ENCODE measurements at regions not wholly inside any gene's neighbourhood (a gene's known extent, or its start where the extent isn't known, plus 50 kb on each side); places are given as distances from the start of the nearest gene placed in this dataset.

GRCh38 chr6:43913375-43914271, 143.6 kb downstream of the VEGFA start:
- H3K4me3 ChIP-seq: no peak overlapping the region

GRCh38 chr6:43912598-43913371, 142.8 kb downstream of the VEGFA start:
- Histone ChIP-seq H3K36me3 (no peaks in the 10 kb centered on the region), H3K27me3 (0 out of 2 replicates have a peak, but pooled peaks cover 6% of the 10 kb centered on the region), H3K4me1 (peaks cover 13% of the 10 kb centered on the region), H3K9me3 (replicated peaks) (no peaks in the 10 kb centered on the region), H3K27ac (no peak overlapping the region), H3K4me3 (no peak overlapping the region)
- no peak for DNase-seq

More at GRCh38 chr6:43913375-43914271, 143.6 kb downstream of the VEGFA start:
- H3K9me3 ChIP-seq (replicated peaks): no peaks in the 10 kb centered on the region
- no peak overlapping the region for H3K27ac ChIP-seq
- no peaks in the 10 kb centered on the region for H3K36me3 ChIP-seq
- H3K27me3 ChIP-seq: 0 out of 2 replicates have a peak, but pooled peaks cover 7% of the 10 kb centered on the region
- no peak for DNase-seq
- H3K4me1 ChIP-seq: peaks cover 15% of the 10 kb centered on the region

DNA sequence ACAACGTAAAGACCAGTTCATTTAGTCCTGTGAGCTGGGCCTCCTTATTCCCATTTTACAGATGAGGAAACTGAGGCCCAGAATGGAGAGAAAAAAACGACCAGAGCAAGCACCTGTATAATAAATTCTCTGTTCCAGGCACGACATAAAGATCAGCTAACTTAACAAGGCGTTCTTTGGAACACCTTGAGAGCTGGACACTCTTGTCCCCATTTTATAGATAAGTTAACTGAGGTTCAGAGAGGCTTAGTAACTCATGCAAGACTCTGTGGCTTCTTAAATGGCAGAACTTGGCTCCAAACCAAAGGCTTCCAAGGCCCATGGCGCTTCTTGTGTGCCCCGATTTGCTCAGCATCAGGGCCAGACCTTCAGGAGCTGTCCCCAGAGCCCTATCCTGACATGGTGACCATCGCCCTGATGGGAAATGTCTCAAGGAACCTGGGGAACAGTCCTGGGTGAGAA, 142.1 kb downstream of the VEGFA start:
- Histone ChIP-seq H3K4me1 (peaks cover 6% of the 10 kb centered on the region), H3K9me3 (replicated peaks) (no peaks in the 10 kb centered on the region), H3K27me3 (no peaks in the 10 kb centered on the region), H3K36me3 (no peaks in the 10 kb centered on the region), H3K4me3 (no peak overlapping the region), H3K27ac (no peak overlapping the region)
- no peak for DNase-seq

DNA sequence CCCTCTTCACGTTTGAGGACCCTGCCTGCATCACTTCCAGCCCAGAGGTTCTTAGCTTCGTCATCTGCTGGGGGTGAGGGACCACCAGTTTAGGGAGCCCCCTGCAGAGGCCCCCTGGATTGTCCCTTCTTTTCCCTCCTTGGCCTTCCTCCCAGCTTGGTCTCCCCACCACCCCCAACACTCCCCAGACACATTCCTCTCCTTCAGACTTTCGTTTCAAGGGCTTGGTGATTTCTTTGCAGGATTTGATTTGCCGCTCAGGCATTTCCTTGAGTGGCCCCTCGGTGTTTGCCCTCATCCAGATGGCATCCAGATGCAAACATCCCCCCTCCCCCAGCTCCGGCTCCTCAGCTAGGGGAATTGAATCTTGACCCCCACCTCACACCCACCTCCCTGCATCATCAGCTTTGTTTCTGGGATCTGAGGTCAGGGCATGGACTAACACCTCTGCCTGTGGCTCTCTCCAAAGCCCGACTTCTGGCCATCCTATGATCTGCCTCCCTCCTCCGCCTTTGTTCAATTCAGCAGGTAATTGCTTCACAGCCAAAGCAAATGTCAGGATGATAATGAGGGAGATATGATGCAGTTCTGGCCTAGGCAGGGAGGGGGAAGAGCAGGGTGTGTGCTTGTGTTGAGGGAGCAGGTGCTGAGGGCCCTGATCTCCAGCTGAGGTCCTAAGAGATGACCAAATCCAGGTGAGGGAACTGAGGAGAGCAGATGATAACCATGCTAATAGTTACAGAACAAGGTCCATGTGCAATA, 141.5 kb downstream of the VEGFA start:
- H3K27me3 ChIP-seq: no peaks in the 10 kb centered on the region
- H3K9me3 ChIP-seq (replicated peaks): no peaks in the 10 kb centered on the region
- H3K4me1 ChIP-seq: peaks cover under 1% of the 10 kb centered on the region; the same call in 1 of the 2 replicates
- H3K27ac ChIP-seq: no peak overlapping the region
- no peaks in the 10 kb centered on the region for H3K36me3 ChIP-seq
- no peak for DNase-seq
- H3K4me3 ChIP-seq: no peak overlapping the region

GRCh38 chr6:43910638-43911353, 140.8 kb downstream of the VEGFA start:
- no peak overlapping the region for H3K27ac ChIP-seq
- H3K4me1 ChIP-seq: no peaks in the 10 kb centered on the region
- H3K36me3 ChIP-seq: no peaks in the 10 kb centered on the region
- no peaks in the 10 kb centered on the region for H3K9me3 ChIP-seq (replicated peaks)
- H3K27me3 ChIP-seq: no peaks in the 10 kb centered on the region
- H3K4me3 ChIP-seq: no peak overlapping the region
- DNase-seq: no peak

DNA sequence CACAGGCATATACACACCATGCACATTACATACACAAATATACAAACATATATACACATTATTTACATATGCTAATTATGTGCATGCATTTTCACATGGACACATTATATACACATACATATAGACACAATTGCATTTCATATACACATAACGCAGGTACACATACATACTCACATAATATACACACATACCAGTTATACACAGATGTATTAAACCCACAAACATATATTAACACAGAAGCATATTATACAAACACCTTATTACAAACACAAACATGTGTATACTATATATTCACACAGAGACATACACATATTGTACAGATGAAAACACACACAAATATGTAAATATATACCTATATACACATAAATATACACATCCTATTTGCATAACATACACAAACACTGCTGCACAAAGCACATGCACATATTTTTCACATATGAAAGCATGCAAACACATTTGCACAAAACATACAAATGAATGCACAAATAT, 140.2 kb downstream of the VEGFA start:
- Histone ChIP-seq H3K27ac (no peak overlapping the region), H3K27me3 (no peaks in the 10 kb centered on the region), H3K36me3 (no peaks in the 10 kb centered on the region), H3K4me1 (no peaks in the 10 kb centered on the region), H3K4me3 (no peak overlapping the region), H3K9me3 (replicated peaks) (no peaks in the 10 kb centered on the region)
- DNase-seq: no peak

DNA sequence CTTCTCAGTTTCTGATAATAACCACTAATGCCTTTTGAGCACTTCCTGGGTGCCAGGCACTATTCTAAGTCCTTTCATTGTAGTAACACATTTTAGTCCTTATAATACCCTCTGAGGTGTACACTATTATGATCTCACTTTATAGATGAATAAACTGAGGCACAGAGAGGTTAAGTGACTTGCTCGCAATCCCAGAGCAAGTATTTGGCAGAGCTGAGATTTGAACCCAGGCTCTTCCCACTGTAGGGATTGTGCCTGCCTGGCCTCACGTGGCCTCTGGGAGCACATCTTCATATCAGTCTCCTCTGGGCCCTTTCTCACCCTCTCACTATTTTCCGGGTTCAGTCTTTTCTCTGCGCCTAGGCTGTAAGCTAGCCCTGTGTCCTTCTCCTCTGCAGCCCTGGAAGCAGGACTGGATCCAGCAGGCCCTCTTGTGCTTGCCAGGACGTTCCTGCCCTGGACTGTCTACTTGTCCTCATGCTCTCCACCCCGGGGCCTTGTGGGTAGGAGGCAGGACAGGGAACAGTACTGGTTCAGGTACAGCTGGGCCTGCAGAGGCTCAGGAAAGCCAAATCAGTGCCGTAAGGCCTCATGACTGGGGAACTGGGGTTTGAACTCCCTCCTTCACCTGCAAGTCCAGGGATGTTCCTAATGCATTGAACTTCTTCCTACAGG, 139.6 kb downstream of the VEGFA start:
- H3K9me3 ChIP-seq (replicated peaks): no peaks in the 10 kb centered on the region
- H3K4me3 ChIP-seq: no peak overlapping the region
- H3K27ac ChIP-seq: no peak overlapping the region
- no peak for DNase-seq
- no peaks in the 10 kb centered on the region for H3K4me1 ChIP-seq
- no peaks in the 10 kb centered on the region for H3K27me3 ChIP-seq
- no peaks in the 10 kb centered on the region for H3K36me3 ChIP-seq

DNA sequence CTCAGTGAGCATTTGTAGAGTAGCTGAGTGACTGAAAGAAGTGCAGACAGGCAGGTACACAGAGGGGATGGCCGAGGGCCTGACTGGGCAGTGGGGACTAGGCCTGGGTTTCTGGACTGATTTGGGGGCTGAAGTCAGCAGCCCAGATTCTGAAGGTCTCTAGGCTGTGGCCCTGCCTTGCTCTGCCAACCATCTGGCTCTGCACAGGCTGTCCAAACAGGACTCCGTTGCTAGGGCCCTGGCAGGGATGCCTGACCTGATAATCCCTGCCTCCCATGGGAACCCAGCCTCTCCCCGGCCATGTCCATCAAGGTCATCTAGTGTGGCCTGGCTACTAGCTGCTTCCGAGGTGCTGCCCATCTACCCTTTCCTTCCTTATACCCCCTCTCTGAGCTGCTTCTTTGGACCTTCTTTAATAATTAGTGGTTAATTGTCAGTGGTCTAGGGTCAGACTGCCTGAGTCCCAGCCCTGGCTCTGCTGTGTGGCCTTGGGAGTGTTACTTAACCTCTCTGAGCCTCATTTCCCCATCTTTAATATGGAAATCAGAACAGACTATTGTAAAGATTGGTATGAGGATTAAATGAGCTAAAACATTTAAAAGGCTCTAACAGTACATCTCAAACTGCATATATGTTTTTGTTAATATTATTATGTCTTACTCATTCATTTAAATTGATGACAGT, 137.9 kb downstream of the VEGFA start:
- no peaks in the 10 kb centered on the region for H3K27me3 ChIP-seq
- H3K36me3 ChIP-seq: no peaks in the 10 kb centered on the region
- no peak for DNase-seq
- no peaks in the 10 kb centered on the region for H3K4me1 ChIP-seq
- H3K4me3 ChIP-seq: no peak overlapping the region
- no peaks in the 10 kb centered on the region for H3K9me3 ChIP-seq (replicated peaks)
- no peak overlapping the region for H3K27ac ChIP-seq

DNA sequence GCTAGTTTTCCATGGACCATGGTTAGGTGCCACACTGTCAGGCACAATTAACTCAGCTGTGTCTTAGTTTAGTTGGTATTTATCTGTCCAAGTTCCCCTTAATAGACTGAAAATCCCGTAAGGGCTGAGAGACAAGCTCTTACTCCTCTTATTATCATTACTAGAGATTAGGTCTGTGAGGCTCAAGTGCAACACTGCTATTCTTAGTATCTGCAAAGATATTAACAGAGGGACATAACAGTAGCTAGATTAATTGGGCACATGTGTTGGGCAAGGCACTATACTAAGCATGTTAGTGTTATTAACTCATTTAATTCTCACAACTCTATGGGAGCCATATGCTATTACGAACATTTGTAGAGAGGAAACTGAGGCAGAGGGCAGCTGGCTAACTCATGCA, 137.3 kb downstream of the VEGFA start:
- no peak overlapping the region for H3K27ac ChIP-seq
- no peaks in the 10 kb centered on the region for H3K9me3 ChIP-seq (replicated peaks)
- H3K4me3 ChIP-seq: no peak overlapping the region
- DNase-seq: no peak
- no peaks in the 10 kb centered on the region for H3K36me3 ChIP-seq
- no peaks in the 10 kb centered on the region for H3K4me1 ChIP-seq
- H3K27me3 ChIP-seq: no peaks in the 10 kb centered on the region

DNA sequence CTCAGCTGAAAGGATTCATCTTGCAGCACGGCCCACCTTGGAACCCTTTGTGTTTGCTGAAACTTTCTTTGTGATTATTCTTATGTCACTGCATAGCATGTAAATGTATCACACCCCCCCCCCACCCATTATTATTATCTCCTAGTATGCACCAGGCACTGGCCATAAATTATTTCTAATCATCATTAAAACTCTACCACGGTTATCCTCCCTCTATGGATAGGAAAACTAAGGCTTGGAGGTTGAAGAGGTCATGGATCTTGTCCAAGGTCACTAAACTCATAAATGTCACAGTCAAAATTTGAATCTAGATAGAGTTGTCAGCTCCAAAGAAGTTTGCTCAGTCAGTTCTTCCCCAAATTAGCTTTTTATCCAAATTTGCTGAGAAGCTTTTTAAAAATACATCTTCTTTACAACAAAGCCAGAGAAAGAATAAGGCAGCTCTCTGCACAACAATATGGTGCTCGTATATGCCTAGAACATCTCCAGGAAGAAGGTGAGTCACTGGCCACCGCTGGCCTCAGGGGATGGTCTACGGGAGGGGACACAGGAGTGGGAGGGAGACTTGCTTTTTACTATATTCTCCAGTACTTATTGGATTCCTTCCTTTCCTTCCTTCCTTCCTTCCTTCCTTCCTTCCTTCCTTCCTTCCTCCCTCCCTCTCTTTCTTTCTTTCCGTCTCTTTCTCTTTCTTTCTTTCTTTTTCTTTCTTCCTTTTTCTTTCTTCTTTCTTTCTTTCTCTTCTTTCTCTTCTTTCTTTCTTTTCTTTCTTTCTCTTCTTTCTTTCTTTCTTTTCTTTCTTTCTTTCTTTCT, 134.5 kb downstream of the VEGFA start:
- H3K36me3 ChIP-seq: no peaks in the 10 kb centered on the region
- H3K27ac ChIP-seq: no peak overlapping the region
- no peaks in the 10 kb centered on the region for H3K27me3 ChIP-seq
- no peak for DNase-seq
- no peak overlapping the region for H3K4me3 ChIP-seq
- H3K4me1 ChIP-seq: 0 out of 2 replicates have a peak, but pooled peaks cover 6% of the 10 kb centered on the region
- no peaks in the 10 kb centered on the region for H3K9me3 ChIP-seq (replicated peaks)

DNA sequence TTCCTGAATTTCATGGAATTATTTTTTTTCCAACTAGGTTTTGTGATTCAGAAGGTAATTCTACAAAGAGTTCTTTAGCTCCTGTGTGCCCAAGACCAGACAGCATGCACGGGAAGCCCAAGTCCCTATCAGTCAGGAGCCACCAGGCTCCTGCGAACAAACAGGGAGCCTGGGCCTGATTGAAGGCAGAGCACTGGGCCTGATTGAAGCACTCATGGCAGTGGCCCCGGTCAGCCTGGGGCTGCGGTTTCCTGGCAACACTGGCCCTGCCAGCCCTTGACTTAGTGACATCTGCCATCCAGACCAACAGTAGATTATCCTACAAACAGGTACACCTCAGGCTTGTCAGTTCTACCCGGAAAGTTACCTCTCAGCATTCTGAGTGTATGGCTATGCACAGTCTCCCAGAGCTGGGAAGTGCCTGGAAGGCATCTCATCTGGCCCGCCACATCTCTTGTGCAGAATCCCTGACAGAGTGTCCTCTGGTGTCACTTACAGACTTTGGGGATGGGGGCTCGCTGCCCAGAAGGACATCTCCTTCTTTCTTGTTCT, 133.8 kb downstream of the VEGFA start:
- no peak overlapping the region for H3K27ac ChIP-seq
- H3K27me3 ChIP-seq: no peaks in the 10 kb centered on the region
- no peak for DNase-seq
- no peak overlapping the region for H3K4me3 ChIP-seq
- 0 out of 2 replicates have a peak, but pooled peaks cover 6% of the 10 kb centered on the region for H3K4me1 ChIP-seq
- H3K9me3 ChIP-seq (replicated peaks): no peaks in the 10 kb centered on the region
- H3K36me3 ChIP-seq: no peaks in the 10 kb centered on the region

- Histone ChIP-seq H3K4me3 (no peak overlapping the region), H3K27me3 (no peaks in the 10 kb centered on the region), H3K36me3 (no peaks in the 10 kb centered on the region), H3K9me3 (replicated peaks) (no peaks in the 10 kb centered on the region), H3K4me1 (peaks cover 6% of the 10 kb centered on the region; the same call in 1 of the 2 replicates), H3K27ac (no peak overlapping the region)
- DNase-seq: no peak
These were observed 131.8 kb downstream of the VEGFA start for GRCh38 chr6:43901733-43902230.
